ENCODE measurements at regions not wholly inside any gene's neighbourhood (a gene's known extent, or its start where the extent isn't known, plus 50 kb on each side); places are given as distances from the start of the nearest gene placed in this dataset.

DNA sequence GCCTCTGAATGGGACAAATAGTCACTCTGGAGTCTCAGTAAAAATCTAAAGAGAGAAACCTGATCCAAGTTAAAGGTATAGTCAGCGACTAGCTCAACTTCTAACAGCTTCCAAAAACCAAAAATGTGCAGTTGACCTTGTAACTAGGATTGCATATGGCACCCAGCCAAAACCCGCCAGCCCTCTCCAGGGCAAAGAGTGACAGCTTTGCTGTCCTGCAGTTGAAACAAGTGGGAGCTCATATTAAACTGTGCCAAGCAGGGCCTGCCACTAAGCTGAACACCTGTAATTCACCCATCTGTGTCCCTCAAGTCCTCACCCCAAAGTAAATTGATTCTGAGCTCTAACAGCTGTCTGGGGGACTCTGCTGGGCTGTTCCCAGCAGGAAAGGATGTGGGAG, 695.3 kb downstream of the MAFB start:
- Histone ChIP-seq H4K20me1 (replicated peaks; ENCODE audit: control insufficient read depth, extremely low read depth, insufficient read depth, low read length) (no peaks in the 10 kb centered on the region), H3K9me1 (replicated peaks; ENCODE audit: control insufficient read depth, extremely low read depth, insufficient read depth, low read length) (no peaks in the 10 kb centered on the region), H3K4me3 (replicated peaks in 1 of 3; ENCODE audit: insufficient read depth in 1 of 3, low read depth in 1 of 3, low read length in 3 of 3) (no peak overlapping the region), H3K36me3 (ENCODE audit: control insufficient read depth in 2 of 2, extremely low read depth in 1 of 2, insufficient read depth in 2 of 2, low read length in 2 of 2) (no peaks in the 10 kb centered on the region), H3K4me2 (ENCODE audit: insufficient read depth, low read length) (no peak overlapping the region), H3K79me2 (ENCODE audit: control insufficient read depth, insufficient read depth, low read length) (no peaks in the 10 kb centered on the region), H2AFZ (ENCODE audit: low read depth, low read length) (no peak overlapping the region), H3K4me1 (ENCODE audit: control insufficient read depth, extremely low read depth, insufficient read depth, low read length) (no peaks in the 10 kb centered on the region), H3K27ac (ENCODE audit: insufficient read depth, low read depth, low read length) (no peak overlapping the region), H3K9ac (replicated peaks; ENCODE audit: extremely low read depth, insufficient read depth, low read length) (no peak overlapping the region), H3K27me3 (ENCODE audit: control insufficient read depth in 2 of 2, insufficient read depth in 2 of 2, low read length in 2 of 2) (no peaks in the 10 kb centered on the region), H3K9me3 (replicated peaks; ENCODE audit: control insufficient read depth, insufficient read depth, low read length) (no peaks in the 10 kb centered on the region)
- dilution Hi-C loops (cut with MboI; ENCODE audit: extremely low pct_ligation_motif_present, low sequenced_read_pairs) (no loop called here), intact Hi-C loops (cut with micrococcal nuclease) (no loop called here)
- no TSS peak for BruUV-seq (replicated peaks)
- no peak for TF ChIP-seq MYC (IDR thresholded peaks at IDR 0.05; ENCODE audit: low read depth, low read length)
- TF ChIP-seq, protein P1, sequence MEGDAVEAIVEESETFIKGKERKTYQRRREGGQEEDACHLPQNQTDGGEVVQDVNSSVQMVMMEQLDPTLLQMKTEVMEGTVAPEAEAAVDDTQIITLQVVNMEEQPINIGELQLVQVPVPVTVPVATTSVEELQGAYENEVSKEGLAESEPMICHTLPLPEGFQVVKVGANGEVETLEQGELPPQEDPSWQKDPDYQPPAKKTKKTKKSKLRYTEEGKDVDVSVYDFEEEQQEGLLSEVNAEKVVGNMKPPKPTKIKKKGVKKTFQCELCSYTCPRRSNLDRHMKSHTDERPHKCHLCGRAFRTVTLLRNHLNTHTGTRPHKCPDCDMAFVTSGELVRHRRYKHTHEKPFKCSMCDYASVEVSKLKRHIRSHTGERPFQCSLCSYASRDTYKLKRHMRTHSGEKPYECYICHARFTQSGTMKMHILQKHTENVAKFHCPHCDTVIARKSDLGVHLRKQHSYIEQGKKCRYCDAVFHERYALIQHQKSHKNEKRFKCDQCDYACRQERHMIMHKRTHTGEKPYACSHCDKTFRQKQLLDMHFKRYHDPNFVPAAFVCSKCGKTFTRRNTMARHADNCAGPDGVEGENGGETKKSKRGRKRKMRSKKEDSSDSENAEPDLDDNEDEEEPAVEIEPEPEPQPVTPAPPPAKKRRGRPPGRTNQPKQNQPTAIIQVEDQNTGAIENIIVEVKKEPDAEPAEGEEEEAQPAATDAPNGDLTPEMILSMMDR (IDR thresholded peaks at IDR 0.05; ENCODE audit: extremely low read depth in 1 of 2, insufficient read depth in 1 of 2, low read depth in 1 of 2, low read length in 2 of 2), result no peak
- TF ChIP-seq EZH2 (IDR thresholded peaks at IDR 0.05; ENCODE audit: borderline replicate concordance, low read depth, low read length, severe bottlenecking), result no peak
- no peak for TF ChIP-seq POLR2A (IDR thresholded peaks at IDR 0.05; ENCODE audit: low read depth, low read length)
- TF ChIP-seq GATA2 (IDR thresholded peaks at IDR 0.05; ENCODE audit: insufficient read depth, insufficient read length, low read depth, low read length), result no peak
- TF ChIP-seq JUN (IDR thresholded peaks at IDR 0.05; ENCODE audit: borderline replicate concordance, insufficient read depth, insufficient read length, low read depth), result no peak
- no peak for TF ChIP-seq POLR2AphosphoS5 (IDR thresholded peaks at IDR 0.05; ENCODE audit: insufficient read depth, low read depth, low read length)
- TF ChIP-seq, protein P2, sequence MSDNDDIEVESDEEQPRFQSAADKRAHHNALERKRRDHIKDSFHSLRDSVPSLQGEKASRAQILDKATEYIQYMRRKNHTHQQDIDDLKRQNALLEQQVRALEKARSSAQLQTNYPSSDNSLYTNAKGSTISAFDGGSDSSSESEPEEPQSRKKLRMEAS (IDR thresholded peaks at IDR 0.05; ENCODE audit: insufficient read depth, insufficient read length), result no peak
- TF ChIP-seq FOS (IDR thresholded peaks at IDR 0.05; ENCODE audit: borderline replicate concordance, insufficient read depth, low read length), result no peak
- ChIA-PET POLR2A (no interaction called here), CTCF (no interaction called here)
- DNase-seq (ENCODE audit: low read depth, low spot score) (no peak), FAIRE-seq (no peak)
